ENCODE measurements at regions not wholly inside any gene's neighbourhood (a gene's known extent, or its start where the extent isn't known, plus 50 kb on each side); places are given as distances from the start of the nearest gene placed in this dataset.

DNA sequence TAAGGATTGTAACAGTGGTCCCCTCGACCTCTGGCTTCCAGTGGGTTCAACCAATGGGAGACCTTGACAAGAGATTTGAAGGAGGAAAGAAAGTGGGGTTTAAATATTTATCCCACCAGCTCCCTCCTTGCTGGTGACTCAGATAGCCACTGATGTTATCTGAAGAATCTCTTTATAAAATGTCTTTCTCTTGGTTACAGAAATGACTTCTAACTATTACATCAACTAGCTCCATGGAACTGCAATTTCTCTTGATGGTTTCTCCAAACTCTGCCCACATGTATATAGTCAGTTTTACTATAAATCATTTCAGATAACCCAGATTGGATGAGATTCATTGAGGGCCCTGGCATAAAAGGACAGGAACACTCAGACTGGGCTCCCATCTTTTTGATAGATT lies 920.2 kb upstream of the SOX9 start:
- H3K27me3 ChIP-seq (ENCODE audit: insufficient read depth, poor library complexity, severe bottlenecking), result no peaks in the 10 kb centered on the region
- no peak overlapping the region for H3K27ac ChIP-seq (replicated peaks)
- H3K4me3 ChIP-seq (replicated peaks; ENCODE audit: insufficient read depth, low read length), result no peak overlapping the region
- TF ChIP-seq SPI1 (IDR thresholded peaks at IDR 0.05; ENCODE audit: borderline replicate concordance, low read depth) (no peak), CTCF (IDR thresholded peaks at IDR 0.05; ENCODE audit: insufficient read depth, low read length) (no peak), POLR2AphosphoS5 (IDR thresholded peaks at IDR 0.05; ENCODE audit: low read depth) (no peak), REST (IDR thresholded peaks at IDR 0.05; ENCODE audit: insufficient replicate concordance, low read depth) (no peak), GABPA (IDR thresholded peaks at IDR 0.05; ENCODE audit: low read depth) (no peak)
- no peak for DNase-seq (ENCODE audit: low read depth in 1 of 2, low spot score in 1 of 2)

GRCh38 chr17:71201639-71202038 lies 919.2 kb upstream of the SOX9 start:
- Histone ChIP-seq H3K27me3 (ENCODE audit: insufficient read depth, poor library complexity, severe bottlenecking) (no peaks in the 10 kb centered on the region), H3K27ac (replicated peaks) (no peak overlapping the region), H3K4me3 (replicated peaks; ENCODE audit: insufficient read depth, low read length) (no peak overlapping the region)
- TF ChIP-seq CTCF (IDR thresholded peaks at IDR 0.05; ENCODE audit: insufficient read depth, low read length), result no peak
- no peak for TF ChIP-seq GABPA (IDR thresholded peaks at IDR 0.05; ENCODE audit: low read depth)
- no peak for TF ChIP-seq SPI1 (IDR thresholded peaks at IDR 0.05; ENCODE audit: borderline replicate concordance, low read depth)
- no peak for TF ChIP-seq REST (IDR thresholded peaks at IDR 0.05; ENCODE audit: insufficient replicate concordance, low read depth)
- no peak for TF ChIP-seq POLR2AphosphoS5 (IDR thresholded peaks at IDR 0.05; ENCODE audit: low read depth)
- no peak for DNase-seq (ENCODE audit: low read depth in 1 of 2, low spot score in 1 of 2)

DNA sequence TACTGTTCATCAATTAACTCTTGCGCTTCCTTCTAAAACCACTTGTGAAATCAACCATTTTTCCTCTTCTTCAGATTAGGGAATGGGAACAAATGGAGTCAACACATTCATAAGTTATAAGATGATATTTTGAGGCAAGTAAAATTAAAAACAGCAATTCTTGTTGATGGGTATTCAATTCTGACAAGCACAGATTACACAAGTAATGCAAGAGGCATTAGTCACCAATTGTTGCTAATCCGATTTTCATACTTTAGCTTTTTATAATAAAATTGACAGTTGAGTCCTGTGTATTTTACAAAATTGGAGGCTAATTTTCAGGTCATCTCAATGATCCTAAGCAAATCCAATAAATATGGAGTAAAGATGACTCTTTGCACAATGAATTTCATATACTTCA lies 918.4 kb upstream of the SOX9 start:
- no peaks in the 10 kb centered on the region for H3K27me3 ChIP-seq (ENCODE audit: insufficient read depth, poor library complexity, severe bottlenecking)
- H3K4me3 ChIP-seq (replicated peaks; ENCODE audit: insufficient read depth, low read length), result no peak overlapping the region
- TF ChIP-seq REST (IDR thresholded peaks at IDR 0.05; ENCODE audit: insufficient replicate concordance, low read depth) (no peak), POLR2AphosphoS5 (IDR thresholded peaks at IDR 0.05; ENCODE audit: low read depth) (no peak), SPI1 (IDR thresholded peaks at IDR 0.05; ENCODE audit: borderline replicate concordance, low read depth) (no peak), CTCF (IDR thresholded peaks at IDR 0.05; ENCODE audit: insufficient read depth, low read length) (no peak), GABPA (IDR thresholded peaks at IDR 0.05; ENCODE audit: low read depth) (no peak)
- DNase-seq (ENCODE audit: low read depth in 1 of 2, low spot score in 1 of 2), result no peak
- H3K27ac ChIP-seq (replicated peaks), result no peak overlapping the region

Data from HL-60 (cell line).